Stimulated activated naive CD4-positive, alpha-beta T cell (primary cell): ENCODE measurements at regions not wholly inside any gene's neighbourhood (a gene's known extent, or its start where the extent isn't known, plus 50 kb on each side); places are given as distances from the start of the nearest gene placed in this dataset.
"Not testable (repeated sequence)": the region's sequence is repeated elsewhere in the genome, so short reads cannot be mapped to it uniquely, and the experiment has no call there.

ENCODE experiments used
- DNase-seq, 6 experiments: peaks; one replicate each; lab custom pipeline; 2025; lab: John Stamatoyannopoulos, UW

DNA sequence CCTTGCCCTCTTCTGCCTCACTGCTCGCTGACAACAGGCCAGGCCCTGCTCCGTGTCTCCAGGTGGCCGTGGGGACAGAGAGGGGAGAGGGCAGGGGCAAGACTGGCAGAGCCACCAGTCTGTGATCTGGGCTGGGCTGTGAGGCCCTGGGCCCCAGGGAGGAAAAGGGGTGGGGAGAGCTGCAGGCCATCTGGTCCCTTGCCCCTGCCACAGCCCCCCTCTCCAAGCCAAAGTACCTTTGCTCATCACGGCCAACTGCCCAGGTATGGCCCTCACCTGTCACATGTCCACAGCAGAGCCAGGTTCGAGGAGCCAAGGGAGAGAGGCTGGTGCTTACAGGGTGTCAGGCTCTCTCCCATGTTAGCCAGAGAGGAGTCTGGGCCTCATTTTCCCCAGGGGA, 91.4 kb upstream of the LHX1 start:
- no peak for DNase-seq

DNA sequence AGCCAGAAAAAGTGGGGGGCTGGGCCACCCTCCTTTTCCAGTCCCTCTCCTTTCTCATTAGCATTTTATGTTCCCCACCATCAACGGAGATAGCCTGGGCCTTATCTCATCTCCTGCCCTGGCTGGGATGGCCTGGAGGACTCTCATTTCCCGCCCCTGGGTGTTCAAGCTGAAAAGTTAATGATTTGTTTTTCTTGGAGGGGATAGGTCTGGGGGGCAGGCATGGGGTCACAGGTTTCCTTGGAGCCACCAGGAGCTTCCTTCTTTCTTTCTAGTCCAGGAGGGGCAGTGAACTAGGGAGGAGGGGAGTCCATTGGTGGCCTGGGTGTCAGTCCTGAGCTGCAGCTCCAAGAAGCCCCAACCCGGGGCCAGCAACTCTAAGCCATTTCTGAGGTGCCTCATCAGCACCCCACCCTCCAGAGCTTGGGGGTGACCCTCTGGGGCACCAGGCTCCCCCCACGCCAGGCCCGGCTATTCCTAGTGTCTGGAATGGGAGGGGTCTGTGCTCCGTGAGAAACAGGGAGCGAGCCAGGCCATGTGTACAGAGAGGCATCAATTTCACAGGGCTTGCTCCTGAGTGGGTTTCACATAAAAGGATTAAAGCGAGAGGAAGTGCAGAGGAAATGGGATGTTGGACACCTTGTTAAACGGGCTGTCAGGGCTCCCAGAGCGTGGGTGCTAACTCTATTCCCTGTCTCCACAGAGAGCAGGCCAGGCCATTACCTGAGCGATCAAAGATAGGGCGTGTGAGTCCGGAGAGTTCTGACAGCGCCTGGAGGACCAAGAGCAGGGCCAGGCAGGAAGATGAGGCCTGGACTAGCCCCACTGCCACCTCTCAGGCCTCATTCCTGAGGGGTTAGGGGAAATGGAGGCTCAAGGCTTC, 90.6 kb upstream of the LHX1 start:
- no peak for DNase-seq

DNA sequence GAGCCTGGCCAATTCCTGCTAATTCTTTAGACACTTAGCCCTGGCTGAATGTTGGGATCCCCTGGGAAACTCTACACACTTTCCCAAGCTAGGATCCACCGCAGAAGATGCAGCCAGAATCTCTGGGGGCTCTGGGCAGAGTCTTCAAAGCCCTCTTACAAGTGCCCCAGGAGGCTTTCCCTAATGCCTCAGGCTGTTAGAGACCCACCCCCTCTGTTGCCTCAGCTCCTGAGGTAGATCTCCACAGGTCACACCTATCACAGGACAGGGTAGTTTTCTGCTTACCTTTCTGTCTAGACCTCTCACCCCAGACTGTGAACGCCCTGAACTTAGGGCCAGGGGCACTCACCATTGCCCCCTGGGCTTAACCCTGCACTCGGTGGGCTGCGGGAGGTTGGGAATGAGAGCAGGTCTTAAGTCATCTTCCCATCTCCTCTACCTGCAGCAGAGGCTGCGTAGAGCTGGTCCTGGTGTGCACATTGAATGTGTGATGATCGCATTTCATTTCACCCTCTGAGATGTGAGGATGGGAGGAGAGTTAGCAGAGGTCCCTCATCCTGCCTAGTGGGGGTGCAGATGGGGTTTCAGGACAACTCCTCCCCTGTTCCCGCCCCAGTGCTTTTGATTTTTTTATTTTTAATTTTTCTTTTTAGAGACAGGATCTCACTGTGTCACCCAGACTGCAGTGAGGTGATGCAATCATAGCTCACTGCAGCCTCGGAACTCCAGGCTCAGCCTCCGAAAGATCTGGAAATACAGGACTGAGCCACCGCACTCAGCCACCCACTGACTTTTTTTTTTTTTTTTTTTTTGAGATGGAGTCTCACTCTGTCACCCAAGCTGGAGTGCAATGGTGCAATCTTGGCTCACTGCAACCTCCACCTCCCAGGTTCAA, 89.0 kb upstream of the LHX1 start:
- no peak for DNase-seq

DNA sequence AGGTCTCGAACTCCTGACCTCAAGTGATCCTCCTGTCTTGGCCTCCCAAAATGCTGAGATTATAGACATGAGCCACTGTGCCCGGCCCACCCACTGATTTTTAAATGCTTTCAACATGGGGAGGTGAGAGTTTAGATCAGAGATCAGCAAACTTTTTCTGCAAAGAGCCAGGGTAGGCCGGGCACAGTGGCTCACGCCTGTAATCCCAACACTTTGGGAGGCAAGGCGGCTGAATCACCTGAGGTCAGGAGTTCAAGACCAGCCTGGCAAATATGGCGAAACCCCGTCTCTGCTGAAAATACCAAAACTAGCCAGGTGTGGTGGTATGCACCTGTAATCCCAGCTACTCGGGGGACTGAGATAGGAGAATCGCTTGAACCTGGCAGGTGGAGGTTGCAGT, 88.3 kb upstream of the LHX1 start:
- DNase-seq, result not testable (repeated sequence)

DNA sequence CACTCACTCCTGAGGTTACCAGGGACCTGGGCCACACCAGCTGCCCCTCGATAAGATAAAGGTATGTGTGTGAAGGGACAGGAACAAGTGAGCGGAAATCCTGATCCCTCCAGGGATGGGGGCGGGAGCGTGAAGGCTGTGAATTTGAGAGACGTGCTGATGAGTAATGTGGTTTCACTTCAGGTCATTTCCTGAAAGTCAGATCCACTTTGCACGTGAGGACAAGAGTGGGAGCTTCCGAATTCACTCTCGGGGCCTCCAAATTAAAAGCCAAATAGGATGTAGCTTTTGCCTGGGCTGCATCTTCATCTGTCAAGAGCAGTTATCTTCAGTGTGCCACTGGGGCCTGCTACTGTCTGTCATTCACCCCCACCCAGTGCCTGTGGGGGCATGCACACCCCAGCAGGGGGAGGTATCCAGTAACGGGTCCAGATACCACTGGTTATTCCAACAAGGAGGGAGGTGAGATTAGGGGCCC, 87.4 kb upstream of the LHX1 start:
- DNase-seq, result no peak

DNA sequence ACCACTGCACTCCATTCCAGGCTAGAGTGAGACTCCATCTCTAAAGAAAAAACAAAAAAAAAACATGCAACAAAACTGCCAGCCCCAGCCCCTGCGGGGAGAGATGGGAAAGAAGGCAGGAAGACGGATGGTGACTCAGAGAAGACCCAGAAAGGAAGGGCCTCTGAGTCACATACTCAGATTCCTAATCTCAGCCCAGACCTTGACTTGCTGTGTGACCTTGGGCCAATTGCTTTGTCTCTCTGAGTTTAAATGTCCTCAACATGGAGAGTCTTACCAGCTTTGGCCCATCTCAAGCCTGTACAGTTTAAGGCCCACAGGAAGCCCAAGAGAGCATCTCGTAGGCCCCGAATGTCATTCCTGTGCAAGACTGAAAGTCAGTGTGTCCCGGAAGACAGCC, 86.5 kb upstream of the LHX1 start:
- no peak for DNase-seq

DNA sequence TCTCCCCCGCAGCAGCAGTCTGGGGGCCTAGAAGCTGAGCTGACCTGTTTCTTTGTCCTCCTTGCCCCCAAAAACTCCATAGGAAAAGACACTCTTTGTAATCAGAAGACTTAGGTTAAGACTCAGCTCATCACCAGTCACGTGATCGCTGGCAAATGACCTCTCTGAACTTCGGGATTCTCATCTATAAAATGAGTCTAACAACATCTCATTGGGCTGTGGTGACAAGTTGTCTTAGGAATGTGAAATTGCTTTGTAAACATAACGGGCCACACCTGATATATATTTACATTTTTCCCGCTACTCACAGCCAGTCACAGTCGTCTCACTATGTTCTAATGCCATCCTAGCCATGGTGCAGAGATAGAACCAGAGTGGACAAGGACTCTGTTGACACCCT, 86.0 kb upstream of the LHX1 start:
- DNase-seq, result no peak

DNA sequence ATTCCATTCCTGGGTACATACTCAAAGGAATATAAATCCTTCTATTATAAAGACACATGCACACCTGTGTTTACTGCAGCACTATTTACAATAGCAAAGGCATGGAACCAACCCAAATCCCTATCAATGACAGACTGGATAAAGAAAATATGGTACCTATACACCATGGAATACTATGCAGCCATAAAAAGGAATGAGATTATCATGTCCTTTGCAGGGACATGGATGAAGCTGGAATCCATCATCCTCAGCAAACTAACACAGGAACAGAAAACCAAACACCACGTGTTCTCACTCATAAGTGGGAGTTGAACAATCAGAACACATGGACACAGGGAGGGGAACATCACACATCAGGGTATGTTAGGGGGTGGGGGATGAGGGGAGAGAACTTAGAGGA, 84.8 kb upstream of the LHX1 start:
- DNase-seq, result not testable (repeated sequence)

DNA sequence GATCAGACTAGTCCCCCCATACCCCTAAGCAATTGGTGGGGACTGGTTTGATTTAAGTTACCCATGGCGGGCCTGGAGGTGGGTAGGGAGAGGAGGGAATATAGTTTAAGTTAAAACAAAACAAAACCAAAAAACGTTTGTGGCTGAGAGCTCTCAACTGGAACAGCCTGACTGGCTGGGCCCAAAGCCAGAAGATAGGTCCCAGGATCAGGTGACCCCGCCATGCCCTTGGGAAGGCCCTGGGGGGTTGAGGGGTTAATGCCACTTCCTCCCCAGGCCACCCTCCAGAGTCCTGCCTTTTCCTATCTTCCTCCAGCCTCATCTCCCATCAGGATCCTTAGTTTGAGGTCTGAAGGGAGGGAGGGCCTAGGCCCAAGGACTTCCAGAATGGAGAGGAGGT, 82.3 kb upstream of the LHX1 start:
- no peak for DNase-seq

DNA sequence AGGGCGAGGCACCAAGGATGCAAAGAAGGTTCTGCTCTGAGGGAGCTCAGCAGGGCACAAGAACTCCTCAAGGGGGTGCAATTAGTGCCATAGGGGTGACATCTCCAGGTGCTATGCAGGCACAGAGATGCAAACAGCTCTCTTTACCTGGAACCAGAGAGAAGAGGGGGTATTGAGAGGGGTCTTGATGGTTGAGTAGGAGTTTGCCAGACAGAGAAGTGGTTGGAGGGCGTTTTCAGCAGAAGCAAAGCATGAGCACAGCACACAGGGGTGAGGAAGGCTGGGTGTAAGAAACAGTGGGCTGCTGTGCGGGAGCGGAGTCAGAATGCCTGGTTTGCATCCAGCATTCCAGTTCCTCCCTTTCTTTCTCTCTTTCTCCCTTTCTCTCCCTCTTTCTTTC, 81.8 kb upstream of the LHX1 start:
- DNase-seq, result no peak

DNA sequence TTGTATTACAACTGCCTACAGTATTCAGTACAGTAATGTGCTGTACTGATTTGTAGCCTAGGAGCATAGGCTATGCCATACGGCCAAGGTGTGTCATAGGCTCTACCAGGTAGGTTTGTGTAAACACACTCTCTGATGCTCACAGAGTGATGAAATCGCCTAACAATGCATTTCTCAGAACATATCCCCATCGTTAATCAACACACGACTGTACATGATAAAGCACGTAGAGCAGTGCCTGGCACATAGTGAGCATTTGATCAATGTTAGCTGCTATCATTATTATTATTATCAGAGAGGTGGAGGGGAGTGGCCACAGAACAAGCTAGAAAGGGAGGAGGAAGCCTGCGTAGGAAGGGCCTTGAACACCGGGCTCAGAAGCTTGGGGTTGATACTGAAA, 81.1 kb upstream of the LHX1 start:
- no peak for DNase-seq

DNA sequence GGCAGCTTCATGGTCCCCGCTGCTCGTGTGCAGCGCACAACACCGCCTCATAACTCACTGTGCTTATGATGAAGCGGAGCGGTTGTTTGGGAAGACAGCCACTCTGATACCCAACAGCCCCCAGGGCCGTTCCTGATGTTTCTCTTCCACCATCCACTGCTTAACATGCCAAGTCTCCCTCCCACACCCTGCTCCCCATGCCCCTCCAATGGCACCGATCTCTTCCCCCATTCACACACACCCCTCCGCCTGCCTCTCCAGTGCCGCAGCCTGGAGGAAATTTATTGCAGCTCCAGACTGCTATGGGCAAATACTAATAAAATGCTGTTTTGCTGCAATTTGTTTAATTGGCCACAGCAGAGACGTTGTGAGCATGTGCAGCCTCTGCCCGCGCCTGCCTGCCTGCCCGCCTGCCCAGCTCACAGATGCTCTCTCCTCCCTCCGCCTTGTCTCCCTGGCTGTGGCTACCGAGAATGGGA, 80.3 kb upstream of the LHX1 start:
- no peak for DNase-seq

DNA sequence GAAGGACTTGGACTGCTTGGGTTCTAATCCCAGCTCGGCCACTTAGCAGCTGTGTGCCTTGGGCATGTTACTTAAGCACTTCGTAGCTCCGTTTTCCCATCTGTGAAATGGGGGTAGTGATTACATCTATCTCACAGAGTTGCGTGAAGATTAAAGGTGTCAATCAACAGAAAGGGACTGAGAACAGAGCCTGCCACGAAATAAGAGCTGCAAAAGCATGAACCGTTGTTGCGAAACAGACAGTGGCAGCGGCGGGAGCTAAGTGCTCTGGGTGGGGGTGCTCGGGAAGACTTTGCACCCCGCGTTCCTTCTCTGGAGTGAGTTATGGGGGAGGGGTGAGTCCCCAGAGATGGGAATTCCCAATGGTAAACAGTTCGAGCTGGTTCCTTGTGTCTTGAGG, 79.6 kb upstream of the LHX1 start:
- DNase-seq, result no peak

DNA sequence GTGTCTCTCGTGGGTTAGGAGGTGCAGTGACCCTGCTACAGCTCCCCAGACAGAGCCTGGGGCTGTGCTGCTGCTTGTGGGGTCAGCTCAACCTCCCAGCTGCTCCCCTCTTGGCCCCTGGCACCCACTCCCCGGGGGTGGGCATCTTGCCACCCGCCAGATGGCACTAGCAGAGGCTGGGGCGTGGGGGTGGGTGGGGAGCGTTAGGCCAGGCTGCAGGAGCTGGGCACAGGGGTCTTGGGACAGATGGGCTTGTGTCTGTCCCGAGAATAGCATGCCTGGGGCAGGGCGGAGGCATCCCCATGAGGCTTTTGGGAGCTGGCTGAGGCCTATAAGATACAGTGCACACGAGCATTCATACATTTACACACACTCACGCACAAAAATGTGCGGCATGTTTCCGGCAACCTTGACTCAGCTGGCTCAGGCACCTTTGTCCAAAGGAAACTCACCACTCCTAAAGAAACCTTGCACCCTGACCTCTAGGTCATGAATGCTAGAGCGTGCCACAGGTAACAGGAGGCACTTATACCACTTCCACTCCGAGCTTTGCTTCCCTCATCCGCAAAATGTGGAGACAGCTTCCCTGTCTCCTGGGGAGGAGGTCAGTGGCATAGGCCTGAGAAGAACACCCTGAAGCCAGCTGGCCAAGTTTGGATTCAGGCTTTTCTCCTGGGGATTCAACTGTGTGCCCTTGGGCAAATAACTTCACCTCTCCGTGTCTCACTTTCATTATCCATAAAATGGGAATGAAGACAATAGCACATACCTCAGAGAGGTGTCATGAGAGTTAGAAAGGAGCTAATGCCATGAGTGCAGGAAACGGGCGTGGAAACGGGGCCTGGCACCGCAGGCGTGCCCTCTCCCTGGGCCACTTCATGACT, 78.9 kb upstream of the LHX1 start:
- no peak for DNase-seq

DNA sequence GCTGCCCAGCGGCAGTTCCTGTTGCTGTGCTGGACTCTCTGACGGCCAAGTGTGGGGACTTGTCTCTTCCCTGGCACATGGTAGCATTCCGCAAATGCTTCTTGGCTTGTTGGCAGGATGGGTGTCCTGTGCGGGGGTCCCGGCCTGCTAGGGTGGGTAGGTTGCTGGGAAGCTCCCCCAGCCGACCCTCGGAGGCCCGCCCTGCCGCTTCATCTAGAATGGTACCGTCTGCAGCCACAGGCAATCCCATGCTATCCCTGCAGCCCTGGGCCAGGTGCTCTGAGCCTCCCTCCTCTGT, 78.3 kb upstream of the LHX1 start:
- no peak for DNase-seq

DNA sequence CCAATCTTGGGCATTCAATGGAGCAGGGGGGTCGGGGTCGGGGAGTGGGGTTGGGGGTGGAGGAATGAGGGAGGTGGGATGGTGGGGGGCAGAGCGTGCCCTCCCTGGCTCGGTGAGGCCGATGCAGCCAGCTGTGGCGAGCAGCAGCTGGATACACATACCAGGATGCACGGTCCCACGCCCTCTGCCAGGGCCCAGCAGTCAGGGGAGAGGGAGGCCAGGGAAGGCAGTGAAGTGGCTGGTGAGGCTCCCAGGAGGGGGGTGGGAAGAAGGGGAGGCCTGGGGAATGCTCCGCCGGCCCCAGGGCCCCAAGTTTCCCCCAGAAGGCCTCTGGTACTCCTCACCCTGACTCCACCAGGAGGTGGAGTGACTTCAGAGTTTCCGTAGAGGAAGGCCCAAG, 77.6 kb upstream of the LHX1 start:
- DNase-seq, result no peak

DNA sequence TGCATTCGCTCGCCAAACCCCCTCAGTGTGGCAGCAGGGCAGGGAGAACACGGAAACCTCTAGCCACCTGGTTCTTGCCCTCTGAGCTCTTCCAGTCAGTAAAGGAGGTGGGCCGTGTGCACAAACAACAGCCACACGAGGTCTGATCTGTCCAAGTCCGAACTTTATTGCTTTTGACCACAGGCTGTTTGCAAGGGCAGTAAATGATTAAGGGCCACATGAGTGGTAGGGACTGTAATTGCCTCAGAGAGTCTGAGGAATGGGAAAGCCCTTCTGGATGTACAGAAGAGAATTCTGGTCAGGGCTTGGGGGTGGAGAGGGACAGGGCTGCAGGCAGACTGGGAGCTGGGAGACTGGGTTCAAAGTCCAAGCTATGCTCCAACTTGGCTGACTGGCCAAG, 75.7 kb upstream of the LHX1 start:
- no peak for DNase-seq

DNA sequence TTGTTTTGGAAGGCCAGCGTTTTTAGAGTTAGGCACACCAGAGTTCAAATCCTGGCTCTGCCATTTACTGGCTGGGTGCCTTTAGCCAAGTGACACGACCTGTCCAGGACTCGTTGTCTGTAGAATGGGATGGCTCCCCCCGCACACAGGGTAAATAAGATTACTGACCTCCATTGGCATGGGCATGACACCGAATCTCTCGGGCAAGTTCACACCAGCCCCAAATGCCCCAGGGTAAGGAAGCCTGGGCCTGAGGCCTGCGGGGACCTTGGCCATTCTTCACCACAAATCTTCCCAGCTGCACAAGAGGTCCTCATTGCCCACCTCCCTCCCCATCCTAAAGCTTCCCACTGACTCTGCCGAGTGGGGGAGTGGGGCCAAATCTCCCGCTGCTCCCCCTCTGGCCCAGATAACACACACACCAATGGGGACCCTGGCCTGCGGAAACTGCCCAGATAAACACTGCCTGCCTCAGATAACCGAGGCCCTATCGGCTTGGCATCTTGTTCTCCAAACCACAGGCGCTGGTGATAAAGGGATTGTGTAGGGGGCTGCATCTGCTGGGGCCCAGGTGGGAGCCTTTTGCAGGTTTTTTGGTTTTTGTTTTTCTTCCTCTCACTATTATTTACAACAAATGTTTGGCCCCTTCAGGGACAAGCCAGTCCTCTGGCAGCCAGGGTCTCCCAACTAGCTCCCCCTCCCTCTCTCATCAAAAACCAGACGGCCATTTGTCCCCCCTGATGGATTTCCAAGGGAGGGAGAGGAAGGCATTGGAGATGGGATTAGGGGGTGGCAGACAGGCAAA, 75.0 kb upstream of the LHX1 start:
- DNase-seq, result no peak

DNA sequence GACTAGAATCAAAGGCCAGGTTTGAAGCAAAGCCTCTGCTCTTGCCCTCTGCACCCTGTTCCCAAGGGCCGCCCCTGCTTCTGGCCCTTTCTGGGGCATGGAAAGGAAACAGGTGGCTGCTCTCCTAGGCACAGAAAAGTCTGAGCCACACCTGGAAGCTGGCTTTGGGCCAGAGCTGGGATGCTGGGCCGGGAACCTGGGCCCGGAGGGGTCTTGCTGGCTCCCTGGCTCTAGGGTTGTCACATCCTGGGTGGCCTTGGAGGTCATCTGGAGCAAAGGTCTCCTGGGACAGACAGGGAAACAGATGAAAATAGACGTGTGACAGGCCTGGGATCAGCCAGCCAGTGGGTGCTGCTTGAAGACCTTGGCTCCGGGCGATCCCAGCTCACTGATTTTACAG, 74.1 kb upstream of the LHX1 start:
- no peak for DNase-seq

DNA sequence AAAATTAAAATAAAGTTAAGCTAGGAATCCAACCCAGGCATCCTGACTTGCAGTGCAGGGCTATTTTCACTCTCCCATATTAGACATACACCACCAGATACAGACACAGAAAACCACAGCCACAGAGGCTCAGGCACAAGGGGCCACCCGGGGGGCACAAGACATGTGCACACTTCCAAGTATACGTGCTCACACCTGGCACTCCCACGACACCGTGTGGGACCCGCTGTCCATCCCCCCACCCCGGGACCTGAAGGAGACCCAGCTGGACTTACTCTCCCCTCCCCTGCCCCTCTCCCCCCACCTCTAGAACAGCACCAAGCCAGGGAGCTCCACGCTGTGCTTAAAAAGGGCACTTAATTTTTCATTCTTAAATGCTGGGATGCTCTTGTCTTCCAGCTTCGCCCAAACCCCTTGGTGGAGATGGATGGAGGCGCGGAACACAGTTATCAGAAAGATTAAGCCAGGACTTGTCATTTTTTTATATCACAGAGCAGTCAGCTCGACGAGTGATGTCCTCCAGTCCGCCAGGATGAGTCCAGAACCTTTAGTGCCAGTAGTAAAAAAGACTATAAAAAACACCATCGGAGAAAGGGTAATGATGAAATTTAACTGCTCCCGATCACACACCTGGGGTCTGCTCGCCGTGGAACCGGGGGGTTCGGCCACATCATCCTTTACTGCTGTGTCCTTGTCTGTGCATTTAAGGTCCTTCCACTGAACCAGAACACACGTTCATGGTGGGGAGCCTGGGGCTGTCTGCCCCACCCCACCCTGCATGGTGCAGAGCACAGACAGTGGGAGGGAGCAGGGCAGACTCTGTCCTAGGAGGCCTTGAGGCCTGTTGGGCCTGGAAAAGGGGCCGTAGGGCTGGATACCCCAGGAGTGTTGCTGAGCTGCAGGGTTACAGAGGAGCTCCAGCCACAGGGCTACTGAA, 73.3 kb upstream of the LHX1 start:
- DNase-seq, result no peak
